ENCODE measurements at regions not wholly inside any gene's neighbourhood (a gene's known extent, or its start where the extent isn't known, plus 50 kb on each side); places are given as distances from the start of the nearest gene placed in this dataset.

DNA sequence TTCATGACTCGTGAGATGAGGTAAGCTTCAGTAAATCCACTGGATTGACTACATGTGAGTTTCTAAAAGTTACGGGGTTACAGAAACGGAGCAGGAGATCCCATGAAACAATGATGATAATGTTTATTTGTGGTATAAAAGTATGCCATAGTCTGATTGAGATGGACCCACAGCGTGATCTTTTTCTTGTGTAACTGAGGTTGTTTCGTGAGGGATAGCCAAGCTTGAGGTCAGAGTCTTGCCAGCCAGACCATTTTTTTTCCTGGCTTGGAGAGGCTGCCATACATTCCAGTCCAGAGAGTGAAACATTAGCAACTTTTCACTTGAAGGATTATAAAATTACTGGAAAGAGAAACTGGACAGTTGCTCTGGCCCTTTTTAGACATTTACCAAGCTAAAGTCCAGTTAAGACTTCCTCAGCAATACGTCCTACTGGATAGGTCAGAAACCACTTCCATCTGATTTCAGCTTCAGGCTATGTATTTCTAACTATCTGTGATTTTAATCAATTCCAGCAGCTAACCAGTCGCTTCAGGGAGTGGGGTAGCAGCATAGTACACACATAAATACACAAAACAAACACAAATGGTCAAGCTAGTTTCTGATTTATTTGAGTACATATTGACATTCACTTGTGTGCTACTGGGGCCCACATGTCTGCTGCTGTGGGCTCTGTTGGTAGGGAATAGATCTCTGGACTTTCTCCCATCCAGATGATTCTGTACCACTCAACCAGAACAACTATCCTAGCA is 194.6 kb downstream of the POSTN start:
- no peak for DNase-seq

GRCh38 chr13:37401721-37402120 is 196.8 kb downstream of the POSTN start:
- no peak for DNase-seq

- DNase-seq: no peak
These were observed 201.0 kb downstream of the POSTN start for GRCh38 chr13:37397535-37397934.

DNA sequence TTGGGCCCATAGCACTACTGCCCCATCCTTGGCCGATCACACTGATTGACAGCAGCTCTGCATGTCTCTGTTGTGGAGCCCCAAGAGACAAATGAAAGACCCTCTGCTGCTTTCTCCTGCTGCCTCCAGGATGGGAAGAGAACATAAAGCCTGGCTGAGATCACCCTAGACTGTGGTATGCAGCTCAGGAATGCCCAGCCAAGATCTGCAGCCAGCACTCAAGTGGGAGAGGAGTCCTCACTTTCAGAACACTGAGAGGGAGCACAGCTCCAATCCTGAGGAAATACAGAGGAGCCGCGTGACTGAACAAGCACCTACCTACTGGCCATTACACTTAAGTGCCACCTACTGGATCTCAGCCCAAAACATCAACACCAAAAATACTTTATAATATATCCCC is 203.0 kb downstream of the POSTN start:
- no peak for DNase-seq

DNA sequence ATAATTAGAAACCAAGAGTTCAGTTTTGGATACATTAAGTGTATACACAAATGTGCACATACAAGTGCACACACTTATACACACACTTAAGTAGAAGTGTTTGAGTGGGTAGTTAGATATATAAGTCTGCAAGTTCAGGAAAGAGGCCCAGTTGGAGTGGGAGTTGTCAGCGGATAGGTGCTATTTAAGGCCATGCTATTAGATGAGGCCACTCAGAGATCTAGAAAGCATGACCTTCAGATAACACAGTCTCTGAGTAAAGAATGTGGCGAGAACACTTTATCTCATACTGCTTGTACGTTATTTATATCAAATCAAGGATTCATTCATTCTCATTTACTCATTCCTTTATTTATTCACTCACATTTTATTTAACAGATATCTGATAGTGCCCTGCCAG is 206.2 kb downstream of the POSTN start:
- no peak for DNase-seq

- DNase-seq: no peak
These were observed 207.8 kb downstream of the POSTN start for GRCh38 chr13:37390735-37391134.

- DNase-seq: no peak
These were observed 212.5 kb downstream of the POSTN start for GRCh38 chr13:37385956-37386670.

DNA sequence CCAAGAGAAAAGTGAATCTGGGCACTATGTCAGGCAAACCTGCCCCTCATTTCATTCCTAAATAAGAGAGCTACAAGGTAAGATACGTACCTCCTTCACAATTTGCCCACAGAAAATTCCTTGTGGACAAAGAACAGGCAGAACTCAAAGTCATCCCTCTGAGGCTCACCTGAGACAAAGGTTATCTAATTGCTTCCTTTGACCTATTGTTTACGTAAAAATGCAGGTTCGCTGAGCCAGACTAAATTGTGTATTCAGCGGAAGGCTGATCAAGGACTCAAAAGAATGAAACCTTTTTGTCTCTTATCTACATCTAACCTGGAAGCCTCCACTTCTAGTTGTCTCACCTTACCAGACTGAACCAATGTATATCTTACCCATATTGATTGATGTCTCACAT is 213.3 kb downstream of the POSTN start:
- no peak for DNase-seq

DNA sequence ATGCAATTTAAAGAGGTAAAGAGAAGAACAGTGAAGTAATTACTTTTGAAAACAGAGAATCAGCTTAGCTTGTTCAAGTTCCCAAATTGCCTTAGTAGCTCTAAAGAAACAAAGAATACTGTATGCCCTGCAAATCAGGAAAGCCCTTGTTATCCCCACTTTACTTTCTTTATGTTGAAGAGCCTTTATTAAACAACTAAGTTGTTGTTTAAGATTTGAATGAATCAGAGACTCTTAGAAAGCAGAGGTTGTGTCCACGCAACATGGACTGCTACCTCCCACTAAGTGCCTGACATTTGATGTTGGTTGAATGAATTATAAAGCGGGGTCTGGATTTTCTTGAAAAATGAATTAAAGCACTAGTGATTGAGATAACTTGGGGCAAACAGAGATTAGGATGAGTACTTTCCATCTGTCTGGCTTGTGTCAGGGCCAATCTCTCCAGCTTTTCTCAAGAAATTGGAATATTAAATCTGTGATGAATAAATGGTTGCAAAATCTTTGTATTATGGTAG is 214.7 kb downstream of the POSTN start:
- no peak for DNase-seq

DNA sequence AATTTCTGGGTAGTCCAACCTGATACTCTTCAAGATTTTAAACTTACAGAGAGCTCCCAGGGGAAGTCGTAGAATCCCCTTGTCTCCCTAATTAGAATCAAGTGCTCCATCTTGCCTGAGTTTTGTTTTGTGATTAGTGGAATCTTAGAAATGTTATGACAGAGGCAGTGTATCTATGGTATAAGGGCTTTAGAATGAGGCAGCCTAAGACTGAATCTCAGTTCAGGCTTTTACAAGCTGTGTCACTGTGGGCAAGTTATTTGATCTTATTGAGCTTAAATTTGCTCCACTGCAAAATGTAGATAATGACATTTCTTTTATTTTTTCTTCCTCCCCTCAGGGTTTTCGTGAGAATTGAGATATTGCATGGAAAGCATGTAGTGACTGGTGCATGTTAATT is 215.5 kb downstream of the POSTN start:
- DNase-seq: no peak

- no peak for DNase-seq
These were observed 216.4 kb downstream of the POSTN start for GRCh38 chr13:37382146-37382545.

DNA sequence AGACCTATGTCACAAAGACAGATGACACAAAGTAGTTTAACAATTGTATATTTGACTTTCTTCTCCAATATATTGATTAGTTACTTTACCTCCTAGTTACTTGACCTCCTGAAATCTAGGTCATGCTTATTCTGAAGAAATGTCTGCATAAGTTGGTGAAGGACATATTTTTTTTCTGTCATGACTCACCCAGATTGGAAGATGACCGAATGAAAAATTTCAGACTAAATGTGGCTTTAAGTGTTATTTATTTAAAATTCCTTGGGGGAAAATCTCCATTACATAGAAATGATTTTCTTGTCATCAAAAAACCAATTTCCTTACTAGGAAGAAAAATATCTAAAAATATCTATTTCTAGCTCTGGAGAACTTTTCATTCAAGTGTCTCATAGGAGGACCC is 217.1 kb downstream of the POSTN start:
- DNase-seq: no peak

- DNase-seq: no peak
These were observed 218.7 kb downstream of the POSTN start for GRCh38 chr13:37379841-37380240.

DNA sequence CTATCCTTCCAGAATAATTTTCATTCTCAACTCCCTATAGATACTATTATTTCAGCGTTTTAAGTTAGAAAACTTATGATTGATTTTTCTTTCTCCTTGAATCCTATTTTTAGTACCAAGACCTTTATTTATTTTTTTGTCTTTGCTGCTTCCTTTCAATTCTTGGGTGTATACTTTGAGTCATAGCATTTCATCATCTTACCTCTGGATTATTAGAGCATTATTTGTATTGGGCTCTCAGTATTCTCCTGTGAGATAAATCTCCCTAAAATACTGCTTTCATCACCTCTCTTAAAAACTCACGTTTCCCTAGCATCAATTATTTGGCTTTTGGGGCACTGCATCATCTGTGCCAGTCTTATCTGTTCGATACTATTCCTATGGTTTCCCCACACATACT is 222.8 kb downstream of the POSTN start:
- no peak for DNase-seq

DNA sequence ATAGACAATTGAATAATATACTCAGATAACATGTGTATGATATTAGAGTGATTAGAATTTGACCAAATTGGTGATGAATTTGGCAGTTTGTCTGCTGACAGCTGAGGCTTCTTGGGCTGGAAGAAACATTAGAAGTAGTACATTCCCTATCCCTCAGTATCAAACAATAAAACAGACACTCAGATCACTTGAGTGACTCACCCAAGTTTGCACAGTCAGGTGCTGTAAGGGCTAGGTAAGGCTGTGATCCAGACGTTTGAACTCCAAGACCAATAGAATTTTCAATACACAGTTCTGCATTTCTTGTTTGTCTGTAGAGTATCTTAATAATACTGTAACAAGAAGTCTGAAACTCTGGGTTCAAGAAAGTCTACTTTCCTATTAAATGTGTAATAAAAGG is 223.5 kb downstream of the POSTN start:
- no peak for DNase-seq

DNA sequence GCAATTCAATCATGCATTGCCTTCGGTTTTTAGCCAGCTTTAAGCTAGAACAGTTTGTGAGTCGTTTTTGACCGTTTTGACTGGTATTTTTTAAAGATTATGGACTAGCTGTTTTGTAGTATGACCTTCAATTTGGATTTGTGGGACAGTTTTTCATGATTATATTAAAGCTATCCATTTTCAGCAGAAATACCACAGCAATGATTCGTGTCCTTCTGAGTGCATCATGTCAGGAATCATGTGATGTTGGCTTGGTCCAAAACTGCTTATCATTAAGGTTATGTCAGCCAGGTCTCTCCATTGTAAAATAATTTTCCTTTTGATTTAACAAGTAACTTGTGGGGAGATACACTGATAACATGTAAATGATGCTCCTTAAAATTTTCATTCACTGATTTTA is 229.0 kb downstream of the POSTN start:
- no peak for DNase-seq

DNA sequence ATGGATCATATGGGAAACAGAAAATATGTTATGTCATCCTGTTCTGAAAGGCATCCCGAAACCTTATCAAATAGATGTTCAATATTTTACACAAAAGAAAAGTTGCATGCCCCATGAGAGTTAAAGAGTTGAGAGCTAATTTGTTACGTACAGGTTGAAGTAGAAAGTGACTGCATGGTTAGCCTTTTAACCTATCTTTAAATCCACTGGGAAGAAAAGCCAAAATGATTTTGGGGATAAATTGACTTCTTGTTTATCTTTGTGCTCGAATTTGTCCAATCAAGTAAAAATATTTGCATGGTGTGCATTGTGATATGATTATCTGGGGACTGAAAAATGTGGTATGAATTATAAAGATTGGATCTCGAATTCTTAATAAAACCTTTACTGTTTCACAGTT is 230.1 kb downstream of the POSTN start:
- no peak for DNase-seq

GRCh38 chr13:37366044-37366770 is 232.4 kb downstream of the POSTN start:
- DNase-seq: no peak

GRCh38 chr13:37365496-37365895 is 233.1 kb downstream of the POSTN start:
- no peak for DNase-seq

DNA sequence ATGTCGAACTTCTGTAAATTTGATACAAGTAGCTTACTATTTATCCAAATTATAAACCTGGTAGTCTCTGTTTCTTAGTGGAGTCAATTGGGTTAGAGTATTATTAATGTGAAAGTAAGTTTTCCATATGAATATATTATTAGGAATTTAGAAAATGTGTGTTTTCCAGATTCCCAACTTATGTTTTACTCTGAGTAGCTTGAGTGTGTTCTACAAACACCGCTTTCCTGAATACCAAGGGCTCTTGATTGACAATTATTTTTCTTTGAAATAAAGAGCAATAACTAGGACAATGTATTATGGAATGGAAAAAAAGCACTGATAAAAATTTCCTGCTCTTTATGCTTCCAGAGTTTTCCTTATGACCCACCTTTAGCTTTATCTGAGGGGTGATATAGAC is 233.6 kb downstream of the POSTN start:
- DNase-seq: no peak

- no peak for DNase-seq
These were observed 234.6 kb downstream of the POSTN start for GRCh38 chr13:37364007-37364406.

GRCh38 chr13:37361608-37362007 is 237.0 kb downstream of the POSTN start:
- no peak for DNase-seq

- DNase-seq: no peak
These were observed 238.0 kb downstream of the POSTN start for GRCh38 chr13:37360556-37360955.

DNA sequence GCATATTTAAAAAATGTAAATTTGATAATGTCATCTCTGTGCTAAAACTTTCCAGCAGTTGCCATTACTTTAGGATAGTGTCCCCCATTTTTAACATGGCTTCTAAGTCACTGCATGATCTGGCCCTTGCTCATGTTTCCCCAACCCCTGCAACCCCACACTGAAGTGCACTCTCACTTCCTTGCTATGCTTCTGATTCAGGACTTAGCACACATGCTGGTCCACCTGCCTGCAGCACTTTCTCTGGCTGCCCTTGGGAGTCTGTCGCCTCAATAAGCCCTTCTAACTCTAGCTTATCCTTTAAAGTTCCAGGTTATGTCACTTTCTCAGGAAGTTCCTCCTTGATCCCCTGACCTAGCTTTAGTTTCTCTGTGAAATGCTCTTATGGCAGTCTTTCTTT is 241.0 kb downstream of the POSTN start:
- DNase-seq: no peak

Measured in COR-L47 (cell line).